GM23248 (cell line): ENCODE measurements at regions not wholly inside any gene's neighbourhood (a gene's known extent, or its start where the extent isn't known, plus 50 kb on each side); places are given as distances from the start of the nearest gene placed in this dataset.

Source experiments
- DNase-seq: peaks from one replicate; pipeline ENCODE4 v3.0.0-alpha.2; 2015
- H2AFZ ChIP-seq: fragments of 200-600 bp; sonication (generic); 2 replicates; pipeline ENCODE4 v1.6.1; 2016; ENCODE audit warnings: antibody characterized with exemption
- H3F3A ChIP-seq: fragments of 200-600 bp; sonication (generic); 2 replicates; pipeline ENCODE4 v1.6.1; 2016; ENCODE audit warnings: mild to moderate bottlenecking, antibody characterized with exemption, mixed run types; ENCODE audit not compliant: insufficient read depth
- H3K27ac ChIP-seq: fragments of 200-600 bp; sonication (generic); 2 replicates; pipeline ENCODE4 v1.5.1; 2016; ENCODE audit warnings: mild to moderate bottlenecking
- H3K27me3 ChIP-seq: fragments of 200-600 bp; sonication (generic); replicated peaks from 2 replicates; pipeline ENCODE4 v1.6.1; 2016; ENCODE audit warnings: mild to moderate bottlenecking; ENCODE audit not compliant: insufficient read depth
- H3K36me3 ChIP-seq: fragments of 200-600 bp; sonication (generic); 2 replicates; pipeline ENCODE4 v1.6.1; 2016; ENCODE audit warnings: low read depth, mild to moderate bottlenecking
- H3K4me1 ChIP-seq: fragments of 200-600 bp; sonication (generic); 2 replicates; pipeline ENCODE4 v1.6.1; 2016; ENCODE audit warnings: mild to moderate bottlenecking; ENCODE audit not compliant: insufficient read depth
- H3K4me2 ChIP-seq: fragments of 200-600 bp; sonication (generic); one replicate; pipeline ENCODE4 v1.6.1; 2016; ENCODE audit warnings: mild to moderate bottlenecking; ENCODE audit not compliant: unreplicated experiment
- H3K4me3 ChIP-seq: fragments of 200-600 bp; sonication (generic); 2 replicates; pipeline ENCODE4 v1.5.1; 2016; ENCODE audit warnings: mild to moderate bottlenecking
- H3K79me2 ChIP-seq: fragments of 200-600 bp; sonication (generic); 2 replicates; pipeline ENCODE4 v1.6.1; 2016; ENCODE audit warnings: mild to moderate bottlenecking; ENCODE audit not compliant: insufficient read depth
- H3K9ac ChIP-seq: fragments of 200-600 bp; sonication (generic); 2 replicates; pipeline ENCODE4 v1.6.1; 2016; ENCODE audit warnings: mild to moderate bottlenecking
- H3K9me2 ChIP-seq: fragments of 200-600 bp; sonication (generic); 2 replicates; pipeline ENCODE4 v1.6.1; 2016; ENCODE audit warnings: mixed run types, mild to moderate bottlenecking, moderate library complexity; ENCODE audit not compliant: insufficient read depth
- H3K9me3 ChIP-seq: fragments of 200-600 bp; sonication (generic); one replicate; pipeline ENCODE4 v1.6.1; 2017; ENCODE audit warnings: low read depth
- H4K20me1 ChIP-seq: fragments of 200-600 bp; sonication (generic); 2 replicates; pipeline ENCODE4 v1.6.0; 2016; ENCODE audit not compliant: insufficient read depth
- EZH2 ChIP-seq: fragments of 200-600 bp; sonication (generic); IDR thresholded peaks from 2 replicates; pipeline ENCODE4 v1.6.1; 2018; ENCODE audit warnings: antibody characterized with exemption, mild to moderate bottlenecking; ENCODE audit not compliant: insufficient read depth, poor library complexity, severe bottlenecking
- EZH2phosphoT487 ChIP-seq: fragments of 200-600 bp; sonication (generic); IDR thresholded peaks from 2 replicates; pipeline ENCODE4 v1.6.1; 2018; ENCODE audit warnings: antibody characterized with exemption, moderate library complexity, mild to moderate bottlenecking, low read depth; ENCODE audit not compliant: insufficient read depth
- WGBS, 2 experiments: methylation state at CpG; one replicate each; pipeline ENCODE4 v1.1.6; 2015 to 2017; ENCODE audit warnings: low lambda C conversion rate in 2 of 2, low coverage in 1 of 2; ENCODE audit errors: missing lambda C conversion rate in 2 of 2; 5-methylcytosine and 5-hydroxymethylcytosine counted together
- in situ Hi-C: fragments of 300-500 bp; cut with MboI; formaldehyde crosslinking; loops from 2 replicates; pipeline ENCODE4 v1.15.0; 2020

DNA sequence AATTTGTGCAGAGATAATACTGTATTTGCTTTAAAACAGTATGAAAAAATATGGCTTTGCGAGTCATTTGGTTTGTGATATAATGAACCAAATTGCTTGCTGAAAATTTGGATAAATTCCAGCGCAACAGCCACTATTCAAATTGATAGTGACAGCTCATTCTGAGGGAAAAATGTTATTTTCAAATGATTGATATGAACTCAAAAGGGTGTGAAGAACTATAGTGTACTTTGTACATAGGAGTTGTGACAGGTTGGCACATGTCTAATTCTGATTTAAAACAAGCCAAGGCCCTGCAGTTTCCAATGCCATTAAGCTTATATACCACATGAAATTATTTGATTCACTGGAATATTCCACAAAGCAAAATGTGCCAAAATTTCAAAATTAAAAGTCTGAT lies 1628.9 kb upstream of the AGA start:
- Histone ChIP-seq H3K4me1 (no peaks in the 10 kb centered on the region), H3K4me3 (no peak overlapping the region), H3K79me2 (no peaks in the 10 kb centered on the region), H3F3A (no peaks in the 10 kb centered on the region), H2AFZ (no peak overlapping the region), H3K36me3 (no peaks in the 10 kb centered on the region), H3K9me3 (peaks cover 4% of the 10 kb centered on the region), H3K4me2 (no peak overlapping the region), H3K9ac (no peak overlapping the region), H3K9me2 (no peaks in the 10 kb centered on the region), H3K27me3 (no peaks in the 10 kb centered on the region), H3K27ac (no peak overlapping the region), H4K20me1 (no peaks in the 10 kb centered on the region)
- in situ Hi-C loops = no loop called here
- no peak for DNase-seq
- 25 to 28% methylated on average over 2 of the region's 2 CpGs for WGBS, 2 experiments
- TF ChIP-seq EZH2phosphoT487 (no peak), EZH2 (no peak)

DNA sequence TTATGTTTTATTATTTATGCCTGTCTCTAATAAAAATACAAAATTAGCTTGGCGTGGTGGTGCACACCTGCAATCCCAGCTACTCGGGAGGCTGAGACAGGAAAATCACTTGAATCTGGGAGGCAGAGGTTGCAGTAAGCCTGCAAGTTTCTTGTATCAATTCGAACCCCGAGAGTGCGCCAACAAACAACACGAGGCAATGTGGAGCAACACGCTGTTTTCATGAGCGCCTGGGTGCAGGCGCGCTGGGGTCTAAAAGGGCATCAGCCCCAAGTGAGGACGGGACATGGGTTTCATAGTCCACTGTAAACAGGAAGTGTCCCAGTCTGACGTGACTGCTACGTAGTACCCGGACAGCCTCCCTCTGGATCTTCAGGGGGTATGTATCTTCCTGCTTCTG lies 1634.6 kb upstream of the AGA start:
- Histone ChIP-seq H3K9me2 (no peaks in the 10 kb centered on the region), H3K9me3 (no peaks in the 10 kb centered on the region), H3K27me3 (no peaks in the 10 kb centered on the region), H4K20me1 (no peaks in the 10 kb centered on the region), H3K4me1 (no peaks in the 10 kb centered on the region), H3K79me2 (no peaks in the 10 kb centered on the region), H3K27ac (no peak overlapping the region), H2AFZ (no peak overlapping the region), H3K9ac (no peak overlapping the region), H3F3A (no peaks in the 10 kb centered on the region), H3K4me2 (no peak overlapping the region), H3K36me3 (no peaks in the 10 kb centered on the region), H3K4me3 (no peak overlapping the region)
- no peak for DNase-seq
- 57 to 59% methylated on average over 11 to 14 of the region's 14 CpGs for WGBS, 2 experiments
- in situ Hi-C loops = no loop called here
- no peak for TF ChIP-seq EZH2phosphoT487
- TF ChIP-seq EZH2 = no peak

DNA sequence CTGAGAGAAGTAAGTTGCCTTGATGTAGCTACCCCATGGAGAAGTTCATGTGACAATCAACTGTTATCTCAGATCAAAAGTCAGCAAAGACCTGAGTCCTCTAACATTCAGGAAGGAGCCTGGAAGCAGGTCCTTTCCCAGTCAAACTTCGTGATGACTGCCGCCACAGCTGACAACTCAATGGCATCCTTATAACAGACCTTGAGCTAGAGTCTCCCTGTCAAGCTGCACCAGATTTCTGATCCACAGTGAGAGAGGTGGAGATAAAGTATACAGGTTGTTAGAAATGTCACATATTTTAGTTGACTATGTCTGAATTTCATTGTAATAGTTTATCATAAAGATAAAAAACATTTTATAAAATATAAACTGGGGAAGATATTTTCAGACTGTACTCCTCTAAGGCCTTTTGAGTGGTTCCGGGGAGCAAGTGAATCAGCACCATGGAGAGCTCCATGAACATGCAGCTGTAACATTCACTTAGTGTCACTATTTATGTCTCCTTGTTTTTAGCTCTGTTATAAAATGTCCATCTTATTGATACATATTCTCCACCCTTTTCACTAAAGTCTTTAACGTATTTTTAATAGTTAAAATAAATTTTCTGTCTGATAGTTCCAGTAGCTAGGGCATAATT lies 1653.5 kb upstream of the AGA start:
- H3K79me2 ChIP-seq = no peaks in the 10 kb centered on the region
- TF ChIP-seq EZH2phosphoT487 (no peak), EZH2 (no peak)
- H4K20me1 ChIP-seq = no peaks in the 10 kb centered on the region
- no peaks in the 10 kb centered on the region for H3K4me1 ChIP-seq
- no peaks in the 10 kb centered on the region for H3F3A ChIP-seq
- H3K9ac ChIP-seq = no peak overlapping the region
- peak; percentile 1 for DNase-seq
- WGBS, 2 experiments = 3 to 4% methylated on average over 4 of the region's 4 CpGs
- no peak overlapping the region for H3K4me3 ChIP-seq
- no peaks in the 10 kb centered on the region for H3K27me3 ChIP-seq
- H3K27ac ChIP-seq = no peak overlapping the region
- in situ Hi-C loops = no loop called here
- no peaks in the 10 kb centered on the region for H3K9me2 ChIP-seq
- no peak overlapping the region for H3K4me2 ChIP-seq
- no peak overlapping the region for H2AFZ ChIP-seq
- no peaks in the 10 kb centered on the region for H3K9me3 ChIP-seq
- no peaks in the 10 kb centered on the region for H3K36me3 ChIP-seq

DNA sequence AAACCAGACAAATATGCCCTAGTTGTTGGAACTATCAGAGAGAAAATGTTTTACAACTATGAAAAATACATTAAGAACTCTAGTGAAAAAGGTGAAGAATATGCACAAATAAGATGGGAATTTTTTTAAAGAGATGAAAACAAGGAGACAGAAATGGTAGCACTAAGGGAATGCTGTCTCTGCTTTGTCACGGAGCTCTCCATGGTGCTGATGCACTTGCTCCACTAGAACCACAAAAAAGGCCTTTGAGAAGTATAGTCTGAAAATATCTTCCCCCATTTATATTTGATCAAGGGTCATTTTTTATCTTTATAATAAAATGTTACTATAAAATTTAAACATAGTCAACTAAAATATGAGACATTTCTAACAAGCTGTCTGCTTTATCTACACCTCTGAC lies 1655.5 kb upstream of the AGA start:
- Histone ChIP-seq H3K4me1 (no peaks in the 10 kb centered on the region), H3K36me3 (no peaks in the 10 kb centered on the region), H3K9ac (no peak overlapping the region), H4K20me1 (no peaks in the 10 kb centered on the region), H3K9me3 (no peaks in the 10 kb centered on the region), H3K9me2 (no peaks in the 10 kb centered on the region), H3K27ac (no peak overlapping the region), H3K4me2 (no peak overlapping the region), H3K4me3 (no peak overlapping the region), H3K79me2 (no peaks in the 10 kb centered on the region), H3K27me3 (no peaks in the 10 kb centered on the region), H2AFZ (no peak overlapping the region), H3F3A (no peaks in the 10 kb centered on the region)
- DNase-seq = peak; percentile 0
- TF ChIP-seq EZH2phosphoT487 = no peak
- 0% methylated on average over 1 of the region's 1 CpG for WGBS, 2 experiments
- in situ Hi-C loops = no loop called here

GRCh38 chr4:179110356-179110755 lies 1668.1 kb upstream of the AGA start:
- Histone ChIP-seq H3K4me1 (no peaks in the 10 kb centered on the region), H3K79me2 (no peaks in the 10 kb centered on the region), H2AFZ (no peak overlapping the region), H3K9me2 (no peaks in the 10 kb centered on the region), H4K20me1 (no peaks in the 10 kb centered on the region), H3K9me3 (no peaks in the 10 kb centered on the region), H3K4me3 (no peak overlapping the region), H3K36me3 (no peaks in the 10 kb centered on the region), H3K9ac (no peak overlapping the region), H3F3A (no peaks in the 10 kb centered on the region), H3K4me2 (no peak overlapping the region), H3K27ac (no peak overlapping the region), H3K27me3 (no peaks in the 10 kb centered on the region)
- WGBS, 2 experiments = 17% methylated on average over 2 of the region's 2 CpGs
- no peak for TF ChIP-seq EZH2phosphoT487
- no peak for TF ChIP-seq EZH2
- in situ Hi-C loops = no loop called here
- DNase-seq = peak; percentile 3
